Urinary bladder (tissue), 3 donors: ENCODE measurements at regions not wholly inside any gene's neighbourhood (a gene's known extent, or its start where the extent isn't known, plus 50 kb on each side); places are given as distances from the start of the nearest gene placed in this dataset.
"Not testable (repeated sequence)": the region's sequence is repeated elsewhere in the genome, so short reads cannot be mapped to it uniquely, and the experiment has no call there.

ENCODE experiments used
- DNase-seq: peaks from one replicate; pipeline ENCODE4 v3.0.0-alpha.2; 2015; ENCODE audit errors: extremely low spot score
- H3K27ac ChIP-seq: one replicate; pipeline ENCODE4 v1.5.1; 2013; ENCODE audit warnings: low read depth, mild to moderate bottlenecking, moderate library complexity
- H3K36me3 ChIP-seq: one replicate; pipeline ENCODE4 v1.6.1; 2013; ENCODE audit warnings: mild to moderate bottlenecking, moderate library complexity; ENCODE audit not compliant: insufficient read depth
- H3K4me1 ChIP-seq: one replicate; pipeline ENCODE4 v1.6.1; 2013; ENCODE audit warnings: mild to moderate bottlenecking, moderate library complexity; ENCODE audit not compliant: insufficient read depth
- H3K4me3 ChIP-seq: one replicate; pipeline ENCODE4 v1.5.1; 2013; ENCODE audit warnings: low read depth, low read length
- WGBS: extraction: QIAGEN DNeasy Blood & Tissue Kit; methylation state at CpG from one replicate; pipeline ENCODE4 v1.1.7; 2013; 5-methylcytosine and 5-hydroxymethylcytosine counted together
- donor health status: healthy with polysubstance abuse.
- donor health status: healthy.

DNA sequence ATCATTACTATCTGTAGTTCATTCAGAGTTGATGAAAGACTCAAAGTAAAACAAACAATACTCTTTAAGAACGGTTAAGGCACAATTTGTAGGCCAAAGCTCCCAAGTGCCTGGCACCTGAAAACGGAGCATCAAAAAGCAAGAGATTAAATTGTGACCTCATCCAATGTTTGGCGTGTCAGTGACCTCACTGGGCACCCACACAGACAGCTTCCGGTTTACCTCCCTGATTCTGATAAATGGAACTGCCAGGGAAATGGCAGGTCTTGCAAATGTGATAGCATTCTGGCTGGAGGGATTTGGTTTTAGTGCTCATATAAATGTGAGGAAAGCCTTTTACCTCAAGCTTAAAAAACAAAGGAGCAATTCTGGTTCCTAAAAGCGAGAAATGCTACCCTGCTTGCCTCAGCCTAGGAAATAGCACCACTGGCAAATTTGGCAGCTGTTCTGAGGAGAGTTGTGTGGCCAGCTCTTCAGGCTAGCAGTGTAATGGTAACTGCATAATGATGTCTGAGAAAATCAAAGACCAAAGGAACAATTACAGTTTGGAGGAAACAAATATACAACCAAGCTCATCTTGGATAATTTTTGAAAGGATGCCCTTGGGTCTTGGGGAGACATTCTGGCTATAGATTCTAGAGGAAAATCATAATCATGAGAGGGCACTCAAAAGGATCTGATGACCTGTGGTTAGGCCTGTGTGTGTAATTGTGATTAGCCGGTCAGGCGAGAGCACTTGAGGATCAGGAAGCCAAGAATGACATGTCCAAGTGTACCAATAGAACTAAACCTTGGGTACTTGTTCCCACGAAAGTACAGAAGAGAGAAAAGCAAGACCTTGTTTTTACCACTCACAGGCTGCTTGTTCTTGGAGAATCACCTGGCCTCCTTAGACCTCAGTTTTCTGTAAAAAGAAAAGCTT, 174.3 kb downstream of the TFAP2B start:
- Histone ChIP-seq H3K4me3 (no peak overlapping the region), H3K36me3 (no peaks in the 10 kb centered on the region), H3K27ac (no peak overlapping the region), H3K4me1 (no peaks in the 10 kb centered on the region)
- DNase-seq, result no peak
- WGBS, result 77% methylated on average over 8 of the region's 8 CpGs

DNA sequence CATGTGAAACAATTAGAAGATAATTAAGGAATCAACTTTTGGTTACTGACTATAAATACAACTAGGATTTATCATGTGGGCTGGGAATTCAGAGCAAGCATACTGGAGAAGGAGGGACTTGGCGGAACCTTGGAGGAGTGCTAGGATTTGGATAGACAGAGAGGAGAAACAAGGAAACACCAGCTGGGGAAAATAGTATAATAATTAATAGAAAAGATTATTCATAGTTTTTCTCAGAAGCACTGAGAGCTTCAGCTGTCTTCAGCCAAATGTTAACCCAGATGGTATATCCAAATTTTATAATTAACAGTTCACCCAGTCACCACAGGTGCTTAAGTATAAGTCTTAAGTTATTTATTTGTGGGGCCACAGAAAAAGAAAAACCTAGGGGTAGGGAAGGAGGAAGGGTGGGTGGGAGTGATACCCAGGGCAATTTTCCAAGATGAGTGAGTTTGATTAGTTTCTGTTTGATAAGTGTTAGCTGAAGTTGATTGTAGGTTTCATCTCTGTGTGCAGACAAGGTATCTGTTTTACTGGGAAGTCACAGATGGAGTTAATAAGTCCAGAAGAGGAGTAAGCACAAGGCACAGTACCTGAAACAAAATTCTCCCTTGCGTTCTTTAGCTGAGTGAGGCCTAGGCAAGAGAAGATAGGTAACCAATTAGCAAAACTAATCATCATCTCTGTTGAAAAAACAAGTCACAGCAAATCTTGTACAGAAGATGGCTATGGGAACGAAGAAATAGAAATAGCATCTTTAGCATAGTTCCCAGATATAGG, 175.5 kb downstream of the TFAP2B start:
- H3K36me3 ChIP-seq, result no peaks in the 10 kb centered on the region
- DNase-seq, result no peak
- H3K27ac ChIP-seq, result no peak overlapping the region
- H3K4me3 ChIP-seq, result no peak overlapping the region
- 89% methylated on average over 3 of the region's 3 CpGs for WGBS
- no peaks in the 10 kb centered on the region for H3K4me1 ChIP-seq

DNA sequence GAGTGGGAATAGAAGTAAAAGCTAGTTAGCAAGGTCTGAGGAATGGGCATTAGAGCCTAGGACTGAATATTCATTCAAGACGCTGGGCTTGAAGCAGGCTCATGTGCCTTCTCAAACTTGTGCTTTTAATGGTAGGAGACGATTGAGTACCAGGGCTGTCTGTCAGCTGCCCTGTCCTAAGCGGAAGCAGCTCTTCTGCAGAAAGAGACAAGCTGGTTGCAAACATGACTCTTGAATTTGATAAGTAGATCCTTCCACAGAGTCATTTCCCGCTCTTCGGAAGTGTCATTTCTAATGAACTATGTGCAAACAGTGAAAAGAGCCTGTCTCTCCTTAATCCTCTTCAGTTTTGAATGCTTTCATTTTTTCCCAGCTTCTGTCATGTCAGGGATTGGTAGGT, 176.4 kb downstream of the TFAP2B start:
- Histone ChIP-seq H3K36me3 (no peaks in the 10 kb centered on the region), H3K4me1 (no peaks in the 10 kb centered on the region), H3K27ac (no peak overlapping the region), H3K4me3 (no peak overlapping the region)
- no peak for DNase-seq
- WGBS, result 92% methylated on average over 5 of the region's 5 CpGs

DNA sequence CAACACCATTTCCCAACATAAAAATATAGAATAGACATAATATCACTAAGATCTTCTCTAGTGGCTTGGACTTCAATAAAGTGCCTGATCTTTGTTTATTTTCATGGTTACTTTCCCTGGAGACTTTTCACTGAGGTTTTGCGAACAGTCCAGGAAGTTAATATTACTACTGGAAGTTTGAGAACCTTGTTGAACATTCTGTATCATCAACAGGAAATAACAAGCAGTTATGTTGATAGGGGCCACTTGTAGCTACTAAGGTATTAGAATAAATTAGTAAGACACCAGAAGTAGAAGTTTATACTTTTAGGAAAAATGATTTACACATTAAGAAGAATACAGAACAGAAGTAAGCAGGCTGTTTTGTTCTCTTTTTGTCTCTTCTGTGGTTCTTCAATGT, 180.2 kb downstream of the TFAP2B start:
- H3K4me3 ChIP-seq, result no peak overlapping the region
- H3K4me1 ChIP-seq, result no peaks in the 10 kb centered on the region
- WGBS, result 51% methylated on average over 1 of the region's 1 CpG
- H3K36me3 ChIP-seq, result no peaks in the 10 kb centered on the region
- H3K27ac ChIP-seq, result no peak overlapping the region
- no peak for DNase-seq

GRCh38 chr6:51001399-51001798, 182.7 kb downstream of the TFAP2B start:
- Histone ChIP-seq H3K4me3 (no peak overlapping the region), H3K27ac (no peak overlapping the region), H3K36me3 (no peaks in the 10 kb centered on the region), H3K4me1 (no peaks in the 10 kb centered on the region)
- 77% methylated on average over 1 of the region's 1 CpG for WGBS
- no peak for DNase-seq

- Histone ChIP-seq H3K4me3 (no peak overlapping the region), H3K4me1 (no peaks in the 10 kb centered on the region), H3K27ac (no peak overlapping the region), H3K36me3 (no peaks in the 10 kb centered on the region)
- no peak for DNase-seq
- 65% methylated on average over 4 of the region's 4 CpGs for WGBS
These were observed 185.7 kb downstream of the TFAP2B start for GRCh38 chr6:51004380-51004779.

- no peaks in the 10 kb centered on the region for H3K4me1 ChIP-seq
- no peak overlapping the region for H3K4me3 ChIP-seq
- no peak for DNase-seq
- no peak overlapping the region for H3K27ac ChIP-seq
- no peaks in the 10 kb centered on the region for H3K36me3 ChIP-seq
These were observed 187.1 kb downstream of the TFAP2B start for GRCh38 chr6:51005779-51006178.

DNA sequence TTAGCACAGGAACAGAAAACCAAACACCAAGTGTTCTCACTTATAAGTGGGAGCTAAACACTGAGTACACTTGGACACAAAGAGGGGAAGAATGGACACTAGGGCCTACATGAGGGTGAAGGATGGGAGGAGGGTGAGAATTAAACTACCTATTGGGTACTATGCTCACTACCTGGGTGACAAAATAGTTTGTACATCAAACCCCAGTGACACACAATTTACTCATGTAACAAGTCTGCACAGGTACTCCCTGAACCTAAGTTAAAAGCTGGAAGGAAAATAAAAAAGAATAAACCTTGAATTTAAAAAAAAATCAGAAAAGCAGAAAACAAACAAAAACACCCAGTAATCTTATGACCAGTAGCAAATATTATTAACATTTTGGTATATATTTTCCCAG, 188.6 kb downstream of the TFAP2B start:
- Histone ChIP-seq H3K4me3 (no peak overlapping the region), H3K36me3 (no peaks in the 10 kb centered on the region)

DNA sequence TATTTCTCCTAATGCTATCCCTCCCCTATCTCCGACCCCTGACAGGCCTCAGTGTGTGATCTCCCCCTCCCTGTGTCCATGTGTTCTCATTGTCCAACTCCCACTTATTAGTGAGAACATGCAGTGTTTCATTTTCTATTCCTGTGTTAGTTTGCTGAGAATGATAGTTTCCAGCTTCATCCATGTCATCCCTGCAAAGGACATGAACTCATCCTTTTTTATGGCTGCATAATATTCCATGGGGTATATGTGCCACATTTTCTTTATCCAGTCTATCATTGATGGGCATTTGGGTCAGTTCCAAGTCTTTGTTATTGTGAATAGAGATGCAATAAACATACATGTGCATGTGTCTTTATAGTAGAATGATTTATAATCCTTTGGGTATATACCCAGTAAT, 190.0 kb downstream of the TFAP2B start:
- not testable (repeated sequence) for H3K36me3 ChIP-seq, DNase-seq, H3K4me1 ChIP-seq, H3K4me3 ChIP-seq, H3K27ac ChIP-seq
- 77% methylated on average over 1 of the region's 1 CpG for WGBS

More for the DNA sequence above, 188.6 kb downstream of the TFAP2B start:
- no peaks in the 10 kb centered on the region for H3K4me1 ChIP-seq
- no peak overlapping the region for H3K27ac ChIP-seq
- no peak for DNase-seq

DNA sequence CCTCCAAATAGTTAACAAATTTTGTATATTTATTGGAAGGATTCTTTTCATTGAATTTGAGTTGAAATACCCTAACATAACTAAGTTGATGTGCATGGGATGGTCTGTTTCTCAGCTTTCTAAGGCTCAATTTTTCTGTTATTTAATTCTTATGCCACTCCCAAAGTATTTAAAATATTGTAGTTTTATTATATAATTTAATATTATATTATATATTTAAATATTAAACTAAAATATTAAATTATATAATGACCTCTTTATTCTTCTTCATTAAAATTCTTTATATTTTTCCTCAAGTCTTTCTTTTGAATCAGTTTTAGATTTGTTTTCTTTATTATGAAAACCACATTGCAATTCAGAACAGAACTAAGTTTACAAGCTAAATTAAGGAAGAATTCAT, 194.7 kb downstream of the TFAP2B start:
- no peaks in the 10 kb centered on the region for H3K36me3 ChIP-seq
- no peak for DNase-seq
- no peak overlapping the region for H3K4me3 ChIP-seq
- H3K4me1 ChIP-seq, result no peaks in the 10 kb centered on the region
- no peak overlapping the region for H3K27ac ChIP-seq

GRCh38 chr6:51015394-51015793, 196.7 kb downstream of the TFAP2B start:
- no peak overlapping the region for H3K4me3 ChIP-seq
- H3K36me3 ChIP-seq, result no peaks in the 10 kb centered on the region
- no peaks in the 10 kb centered on the region for H3K4me1 ChIP-seq
- DNase-seq, result no peak
- no peak overlapping the region for H3K27ac ChIP-seq
- 91% methylated on average over 6 of the region's 6 CpGs for WGBS

DNA sequence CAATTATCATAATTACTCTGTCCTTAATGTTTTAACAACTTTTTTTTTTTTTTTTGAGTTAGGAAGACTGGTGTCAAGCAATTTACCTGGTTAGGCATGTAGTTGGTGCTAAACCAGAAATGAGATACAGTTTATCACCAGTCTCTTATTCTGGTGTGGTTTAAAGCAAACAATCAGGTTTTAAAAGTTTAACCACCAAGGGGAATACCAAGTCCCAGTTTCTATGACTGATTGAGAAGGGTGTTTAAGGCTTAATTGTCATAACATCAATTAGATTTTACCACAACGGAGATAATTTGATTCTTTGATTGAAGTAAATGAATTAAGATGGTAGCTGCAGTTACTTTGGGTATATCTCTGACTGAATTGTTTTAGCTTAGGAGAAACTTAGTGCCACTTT, 197.8 kb downstream of the TFAP2B start:
- DNase-seq, result no peak
- H3K4me3 ChIP-seq, result no peak overlapping the region
- no peaks in the 10 kb centered on the region for H3K4me1 ChIP-seq
- 83% methylated on average over 1 of the region's 1 CpG for WGBS
- no peaks in the 10 kb centered on the region for H3K36me3 ChIP-seq
- no peak overlapping the region for H3K27ac ChIP-seq

DNA sequence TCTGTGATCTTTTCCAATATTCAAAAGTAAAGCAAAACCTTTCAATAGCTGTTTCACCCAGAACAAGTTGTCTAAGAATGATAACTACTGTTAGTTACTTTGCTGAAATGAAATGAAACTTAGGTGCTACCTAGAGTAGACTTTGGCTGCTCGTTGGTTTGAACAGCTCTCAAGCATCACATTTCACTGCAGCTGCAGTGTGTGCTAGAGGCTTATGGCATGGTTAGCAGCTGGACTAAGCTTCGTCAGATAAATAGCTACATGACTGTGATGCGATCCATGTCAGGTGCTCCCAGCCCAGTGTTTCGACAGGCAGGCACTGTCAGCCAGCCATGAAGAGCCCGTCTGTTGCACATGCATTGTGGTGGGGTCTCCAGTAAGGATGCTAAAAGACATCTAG, 201.1 kb downstream of the TFAP2B start:
- Histone ChIP-seq H3K4me1 (no peaks in the 10 kb centered on the region), H3K27ac (no peak overlapping the region), H3K4me3 (no peak overlapping the region), H3K36me3 (no peaks in the 10 kb centered on the region)
- DNase-seq, result no peak
- WGBS, result 54% methylated on average over 5 of the region's 5 CpGs

- H3K4me1 ChIP-seq, result no peaks in the 10 kb centered on the region
- no peak overlapping the region for H3K27ac ChIP-seq
- no peak overlapping the region for H3K4me3 ChIP-seq
- no peak for DNase-seq
- H3K36me3 ChIP-seq, result no peaks in the 10 kb centered on the region
- WGBS, result 57% methylated on average over 3 of the region's 3 CpGs
These were observed 202.5 kb downstream of the TFAP2B start for GRCh38 chr6:51021171-51021570.
